ENCODE measurements at regions not wholly inside any gene's neighbourhood (a gene's known extent, or its start where the extent isn't known, plus 50 kb on each side); places are given as distances from the start of the nearest gene placed in this dataset.

- DNase-seq (ENCODE audit: low spot score) = no peak
- no peak for FAIRE-seq
These were observed 2637.0 kb downstream of the PCDH7 start for GRCh38 chr4:33357121-33357520.

- DNase-seq (ENCODE audit: low spot score) (no peak), FAIRE-seq (no peak)
These were observed 2649.3 kb downstream of the PCDH7 start for GRCh38 chr4:33369446-33369845.

- no peak for FAIRE-seq
- no peak for DNase-seq (ENCODE audit: low spot score)
These were observed 2661.6 kb downstream of the PCDH7 start for GRCh38 chr4:33381816-33382215.

GRCh38 chr4:33386764-33387163 lies 2666.6 kb downstream of the PCDH7 start:
- DNase-seq (ENCODE audit: low spot score) (no peak), FAIRE-seq (no peak)

GRCh38 chr4:33390976-33391375 lies 2670.8 kb downstream of the PCDH7 start:
- FAIRE-seq = no peak
- no peak for DNase-seq (ENCODE audit: low spot score)

GRCh38 chr4:33395731-33396485 lies 2675.7 kb downstream of the PCDH7 start:
- FAIRE-seq = no peak
- DNase-seq (ENCODE audit: low spot score) = no peak

GRCh38 chr4:33400504-33400903 lies 2680.3 kb downstream of the PCDH7 start:
- no peak for FAIRE-seq
- no peak for DNase-seq (ENCODE audit: low spot score)

- DNase-seq (ENCODE audit: low spot score) = no peak
- no peak for FAIRE-seq
These were observed 2687.3 kb downstream of the PCDH7 start for GRCh38 chr4:33407496-33407895.

GRCh38 chr4:33411182-33411581 lies 2691.0 kb downstream of the PCDH7 start:
- DNase-seq (ENCODE audit: low spot score) = peak; percentile 18
- no peak for FAIRE-seq

GRCh38 chr4:33421887-33422286 lies 2701.7 kb downstream of the PCDH7 start:
- no peak for FAIRE-seq

GRCh38 chr4:33422656-33423055 lies 2702.5 kb downstream of the PCDH7 start:
- FAIRE-seq = no peak
- DNase-seq (ENCODE audit: low spot score) = no peak

More at GRCh38 chr4:33421887-33422286, 2701.7 kb downstream of the PCDH7 start:
- no peak for DNase-seq (ENCODE audit: low spot score)

- FAIRE-seq = no peak
- no peak for DNase-seq (ENCODE audit: low spot score)
These were observed 2705.8 kb downstream of the PCDH7 start for GRCh38 chr4:33425936-33426335.

- no peak for FAIRE-seq
These were observed 2707.5 kb downstream of the PCDH7 start for GRCh38 chr4:33427676-33428075.

GRCh38 chr4:33429971-33430370 lies 2709.8 kb downstream of the PCDH7 start:
- DNase-seq (ENCODE audit: low spot score) = no peak
- FAIRE-seq = no peak

More at GRCh38 chr4:33427676-33428075, 2707.5 kb downstream of the PCDH7 start:
- no peak for DNase-seq (ENCODE audit: low spot score)

- DNase-seq (ENCODE audit: low spot score) (no peak), FAIRE-seq (no peak)
These were observed 2717.2 kb downstream of the PCDH7 start for GRCh38 chr4:33437406-33437805.

- FAIRE-seq (no peak), DNase-seq (ENCODE audit: low spot score) (no peak)
These were observed 2726.8 kb downstream of the PCDH7 start for GRCh38 chr4:33446953-33447352.

- FAIRE-seq = no peak
These were observed 2728.8 kb downstream of the PCDH7 start for GRCh38 chr4:33448948-33449347.

GRCh38 chr4:33453436-33453835 lies 2733.3 kb downstream of the PCDH7 start:
- DNase-seq (ENCODE audit: low spot score) = no peak
- FAIRE-seq = no peak

More at GRCh38 chr4:33448948-33449347, 2728.8 kb downstream of the PCDH7 start:
- no peak for DNase-seq (ENCODE audit: low spot score)

GRCh38 chr4:33453916-33454315 lies 2733.7 kb downstream of the PCDH7 start:
- no peak for DNase-seq (ENCODE audit: low spot score)
- no peak for FAIRE-seq

- DNase-seq (ENCODE audit: low spot score) (no peak), FAIRE-seq (no peak)
These were observed 2745.4 kb downstream of the PCDH7 start for GRCh38 chr4:33465565-33465964.

GRCh38 chr4:33467291-33467690 lies 2747.1 kb downstream of the PCDH7 start:
- no peak for DNase-seq (ENCODE audit: low spot score)
- no peak for FAIRE-seq

- FAIRE-seq (no peak), DNase-seq (ENCODE audit: low spot score) (no peak)
These were observed 2750.6 kb downstream of the PCDH7 start for GRCh38 chr4:33470805-33471204.

- FAIRE-seq (no peak), DNase-seq (ENCODE audit: low spot score) (no peak)
These were observed 2757.5 kb downstream of the PCDH7 start for GRCh38 chr4:33477715-33478114.
